Transverse colon (tissue), 4 donors: ENCODE measurements at regions not wholly inside any gene's neighbourhood (a gene's known extent, or its start where the extent isn't known, plus 50 kb on each side); places are given as distances from the start of the nearest gene placed in this dataset.

ENCODE experiments used
- DNase-seq: peaks from one replicate; pipeline ENCODE4 v3.0.0-alpha.2; 2019
- H3K27ac ChIP-seq, 4 donors: fragments of 200-600 bp; sonication (generic); 2 replicates each; pipeline ENCODE4 v1.5.1; 2016 to 2018; ENCODE audit warnings: inconsistent platforms in 4 of 4
- H3K27me3 ChIP-seq: fragments of 200-600 bp; sonication (generic); 2 replicates; pipeline ENCODE4 v1.5.1; 2017; ENCODE audit warnings: inconsistent platforms
- H3K36me3 ChIP-seq, 4 donors: fragments of 200-600 bp; sonication (generic); 2 replicates each; pipeline ENCODE4 v1.5.1; 2017 to 2019; ENCODE audit warnings: inconsistent platforms in 4 of 4
- H3K4me1 ChIP-seq, 4 donors: fragments of 200-600 bp; sonication (generic); 2 replicates each; pipeline ENCODE4 v1.5.1; 2017 to 2020; ENCODE audit warnings: inconsistent platforms in 4 of 4
- H3K4me3 ChIP-seq, 4 donors: fragments of 200-600 bp; sonication (generic); 1 replicate in 1 of 4; 2 replicates in 3 of 4; pipeline versions ENCODE4 v1.5.1 to v1.6.1; 2017 to 2019; ENCODE audit warnings: inconsistent platforms in 4 of 4
- H3K9me3 ChIP-seq, 2 donors: fragments of 200-600 bp; sonication (generic); 2 replicates each; pipeline ENCODE4 v1.5.1; 2017 to 2019; ENCODE audit warnings: inconsistent platforms in 2 of 2
- CTCF ChIP-seq, 5 experiments: fragments of 200-600 bp in 3 of 5; fragments of 450-650 bp in 2 of 5; sonication (generic) in 3 of 5; IDR thresholded peaks; 1 replicate in 2 of 5; 2 replicates in 3 of 5; pipeline ENCODE4 v1.5.1; 2016 to 2017; ENCODE audit warnings: antibody characterized with exemption in 5 of 5, inconsistent platforms in 3 of 5, mild to moderate bottlenecking in 2 of 5, moderate library complexity in 1 of 5
- EP300 ChIP-seq: sonication (generic); formaldehyde crosslinking; IDR thresholded peaks from one replicate; pipeline ENCODE4 v1.6.1; 2017; ENCODE audit warnings: antibody characterized with exemption, low read depth
- POLR2A ChIP-seq: fragments of 450-650 bp; IDR thresholded peaks from one replicate; pipeline ENCODE4 v1.6.1; 2016; ENCODE audit warnings: antibody characterized with exemption, mild to moderate bottlenecking, moderate library complexity
- POLR2AphosphoS5 ChIP-seq, 3 donors: sonication (generic); formaldehyde crosslinking; IDR thresholded peaks; one replicate each; pipeline ENCODE4 v1.6.1; 2016; ENCODE audit warnings: antibody characterized with exemption in 3 of 3
- WGBS, 2 donors: methylation state at CpG; one replicate each; pipeline ENCODE4 v1.1.5; 2018; ENCODE audit warnings: low coverage in 1 of 2; 5-methylcytosine and 5-hydroxymethylcytosine counted together
- in situ Hi-C, 4 donors: fragments of 200-750 bp; cut with MboI; loops; one replicate each; pipeline versions ENCODE4 v1.15.0 to v1.15.1; 2017; ENCODE audit warnings: low sequenced_read_pairs in 3 of 4, low pct_ligation_motif_present in 1 of 4, low pct_unique_long_range_greater_than_20kb in 1 of 4
- intact Hi-C: fragments of 100-400 bp; cut with DNase I; formaldehyde crosslinking; loops from one replicate; pipeline ENCODE4 v1.15.1; 2023; ENCODE audit warnings: low total_unique reads

DNA sequence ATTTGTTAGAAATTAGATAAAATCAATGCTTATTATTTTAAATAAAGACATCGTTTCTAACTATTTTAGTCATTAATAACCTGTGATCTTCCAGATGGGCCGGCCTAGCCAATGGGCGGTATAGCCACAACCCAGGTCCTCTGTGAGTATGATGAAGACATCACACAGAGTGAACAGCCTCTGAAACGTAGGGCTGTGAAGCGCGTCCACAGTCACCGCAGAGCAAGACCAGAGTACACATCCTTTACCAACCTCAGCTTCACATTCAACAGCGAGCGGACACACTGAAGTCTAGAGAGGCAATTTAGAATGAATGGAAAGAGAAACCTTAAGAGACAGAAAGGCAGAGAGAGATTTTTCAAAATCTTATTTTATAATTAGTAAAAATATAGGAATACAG, 125.0 kb upstream of the RPS6KA2 start:
- WGBS, 2 donors: 86 to 94% methylated on average over 2 to 9 of the region's 9 CpGs
- Histone ChIP-seq H3K4me3 (no peak overlapping the region), H3K36me3 (no peaks in the 10 kb centered on the region), H3K9me3 (no peaks in the 10 kb centered on the region), H3K27ac (no peak overlapping the region), H3K4me1 (peaks cover 0 to under 1% (median 0%) of the 10 kb centered on the region in 4 donors), H3K27me3 (peaks cover 13% of the 10 kb centered on the region)
- no peak for DNase-seq
- TF ChIP-seq POLR2AphosphoS5 (IDR thresholded peaks at IDR 0.05) (no peak), POLR2A (no peak), EP300 (no peak), CTCF (IDR thresholded peaks at IDR 0.05) (no peak)
- intact Hi-C loops (no loop called here), in situ Hi-C loops (loop anchor here in 2 of 4 donors (25.0 kb wide), 1 partner anchor 385 kb away; no protein-coding TSS in a partner anchor)

DNA sequence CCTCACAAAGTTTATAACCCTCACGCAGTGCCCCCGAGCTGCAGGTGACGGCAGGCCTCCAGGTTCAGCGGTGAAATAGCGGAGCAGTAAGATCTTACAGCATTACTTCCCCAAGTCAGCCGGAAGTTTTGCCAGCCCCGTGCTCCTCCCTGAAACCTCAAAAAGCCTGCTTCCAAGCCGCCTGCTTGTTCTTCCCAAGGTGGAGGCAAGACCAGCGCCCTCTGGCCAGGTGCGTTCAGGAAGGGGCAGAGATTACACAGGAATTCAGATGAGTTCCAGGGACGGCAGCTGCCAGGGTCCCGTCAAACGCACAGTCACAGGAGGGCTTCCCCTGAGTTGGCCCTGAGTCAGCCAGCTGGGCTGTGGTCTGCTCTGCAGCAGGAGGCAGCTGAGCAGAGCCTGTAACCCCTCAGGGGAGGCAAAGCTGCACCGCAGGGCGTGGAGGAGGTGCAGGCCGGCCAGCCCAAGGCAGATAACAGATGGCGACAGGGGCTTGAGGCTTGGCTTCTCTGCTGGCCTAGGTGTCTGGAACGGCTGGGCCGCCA, 124.1 kb upstream of the RPS6KA2 start:
- in situ Hi-C loops (loop anchor here in 2 of 4 donors (25.0 kb wide), 1 partner anchor 386 kb away; no protein-coding TSS in a partner anchor), intact Hi-C loops (no loop called here)
- no peak overlapping the region for H3K27ac ChIP-seq
- peaks cover 4% of the 10 kb centered on the region for H3K27me3 ChIP-seq
- H3K4me3 ChIP-seq: no peak overlapping the region
- H3K9me3 ChIP-seq: no peaks in the 10 kb centered on the region
- no peaks in the 10 kb centered on the region for H3K36me3 ChIP-seq
- no peaks in the 10 kb centered on the region for H3K4me1 ChIP-seq
- 54% methylated on average over 19 of the region's 19 CpGs; no CpG with 5 or more reads in 1 of the 2 donors for WGBS, 2 donors
- no peak for DNase-seq
- TF ChIP-seq EP300 (no peak), POLR2A (no peak), POLR2AphosphoS5 (IDR thresholded peaks at IDR 0.05) (no peak)

GRCh38 chr6:166750108-166750793, 123.2 kb upstream of the RPS6KA2 start:
- no peak overlapping the region for H3K4me3 ChIP-seq
- intact Hi-C loops (no loop called here), in situ Hi-C loops (loop anchor here in 2 of 4 donors (25.0 kb wide), 1 partner anchor 387 kb away; no protein-coding TSS in a partner anchor)
- no peak for TF ChIP-seq POLR2AphosphoS5 (IDR thresholded peaks at IDR 0.05)
- no peak for TF ChIP-seq EP300
- no peak for TF ChIP-seq CTCF (IDR thresholded peaks at IDR 0.05)
- no peak for TF ChIP-seq POLR2A
- H3K4me1 ChIP-seq: no peaks in the 10 kb centered on the region
- WGBS, 2 donors: 79 to 91% methylated on average over 4 to 19 of the region's 19 CpGs
- H3K27me3 ChIP-seq: no peaks in the 10 kb centered on the region
- no peaks in the 10 kb centered on the region for H3K9me3 ChIP-seq
- no peak for DNase-seq
- no peaks in the 10 kb centered on the region for H3K36me3 ChIP-seq
- H3K27ac ChIP-seq: no peak overlapping the region

DNA sequence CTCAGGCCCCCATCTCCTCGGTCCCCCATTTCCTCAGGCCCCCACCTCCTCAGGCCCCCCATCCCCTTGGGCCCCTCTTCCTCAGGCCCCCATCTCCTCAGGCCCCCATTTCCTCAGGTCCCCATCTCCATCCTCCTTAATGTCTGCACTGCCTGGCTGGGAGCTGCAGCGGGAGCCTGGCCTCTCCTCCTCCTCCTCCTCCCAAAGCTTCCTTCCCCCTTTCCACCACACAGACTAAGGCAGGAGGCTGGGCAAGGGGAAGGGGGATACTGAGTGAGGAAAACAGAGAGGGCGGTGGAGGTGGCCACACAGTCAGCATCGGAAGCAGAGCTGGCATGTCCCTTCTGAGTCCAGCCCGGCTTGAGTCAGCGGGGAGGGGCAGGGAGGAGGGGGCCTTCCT, 122.6 kb upstream of the RPS6KA2 start:
- Histone ChIP-seq H3K4me1 (no peaks in the 10 kb centered on the region), H3K27me3 (no peaks in the 10 kb centered on the region), H3K4me3 (no peak overlapping the region), H3K27ac (no peak overlapping the region), H3K36me3 (no peaks in the 10 kb centered on the region), H3K9me3 (no peaks in the 10 kb centered on the region)
- intact Hi-C loops (no loop called here), in situ Hi-C loops (loop anchor here in 2 of 4 donors (25.0 kb wide), 1 partner anchor 388 kb away; no protein-coding TSS in a partner anchor)
- DNase-seq: no peak
- 85% methylated on average over 5 of the region's 6 CpGs; no CpG with 5 or more reads in 1 of the 2 donors for WGBS, 2 donors
- TF ChIP-seq POLR2AphosphoS5 (IDR thresholded peaks at IDR 0.05): no peak
- no peak for TF ChIP-seq POLR2A
- TF ChIP-seq CTCF (IDR thresholded peaks at IDR 0.05): no peak
- no peak for TF ChIP-seq EP300
